Neural cell (in vitro differentiated cells): ENCODE measurements at regions not wholly inside any gene's neighbourhood (a gene's known extent, or its start where the extent isn't known, plus 50 kb on each side); places are given as distances from the start of the nearest gene placed in this dataset.

Experiments used
- H2AFZ ChIP-seq: fragments of 200-600, 300-800 bp; sonication (generic), shearing (Covaris generic); 2 replicates; pipeline ENCODE4 v1.6.0; 2014; ENCODE audit warnings: low read depth, mild to moderate bottlenecking, antibody characterized with exemption, low read length, moderate library complexity
- H3F3A ChIP-seq: fragments of 200-600 bp; shearing (Covaris generic); 2 replicates; pipeline ENCODE4 v1.6.1; 2016; ENCODE audit warnings: mild to moderate bottlenecking, moderate library complexity, mixed read lengths, antibody characterized with exemption, low read length; ENCODE audit not compliant: insufficient read depth, poor library complexity, severe bottlenecking
- H3K27ac ChIP-seq: fragments of 200-600, 300-800 bp; sonication (generic), shearing (Covaris generic); 2 replicates; pipeline ENCODE4 v1.5.1; 2014; ENCODE audit warnings: mild to moderate bottlenecking, low read length, moderate library complexity
- H3K27me3 ChIP-seq: fragments of 300-800, 200-600 bp; sonication (generic), shearing (Covaris generic); 2 replicates; pipeline ENCODE4 v1.6.0; 2014; ENCODE audit warnings: mild to moderate bottlenecking, low read depth, low read length, moderate library complexity; ENCODE audit not compliant: insufficient read depth
- H3K36me3 ChIP-seq: fragments of 300-800, 200-600 bp; sonication (generic), shearing (Covaris generic); 2 replicates; pipeline ENCODE4 v1.5.1; 2014; ENCODE audit warnings: mild to moderate bottlenecking, antibody characterized with exemption, low read length, moderate library complexity; ENCODE audit not compliant: insufficient read depth
- H3K4me2 ChIP-seq: fragments of 300-800, 200-600 bp; sonication (generic), shearing (Covaris generic); 2 replicates; pipeline ENCODE4 v1.6.0; 2014; ENCODE audit warnings: mild to moderate bottlenecking, low read length
- H3K4me3 ChIP-seq: fragments of 300-800, 200-600 bp; sonication (generic), shearing (Covaris generic); 2 replicates; pipeline ENCODE4 v1.5.1; 2014; ENCODE audit warnings: mild to moderate bottlenecking, low read length, moderate library complexity
- H3K79me2 ChIP-seq: fragments of 200-600 bp; shearing (Covaris generic); replicated peaks from 2 replicates; pipeline ENCODE4 v1.6.0; 2014; ENCODE audit warnings: mild to moderate bottlenecking, low read length, moderate library complexity; ENCODE audit not compliant: insufficient read depth
- H3K9ac ChIP-seq: fragments of 300-800, 200-600 bp; sonication (generic), shearing (Covaris generic); 2 replicates; pipeline ENCODE4 v1.6.1; 2016; ENCODE audit warnings: mild to moderate bottlenecking, low read length, mixed read lengths
- H3K9me2 ChIP-seq: fragments of 200-600 bp; shearing (Covaris generic); 2 replicates; pipeline ENCODE4 v1.6.1; 2016; ENCODE audit warnings: mild to moderate bottlenecking, low read length, mixed read lengths; ENCODE audit not compliant: insufficient read depth
- H3K9me3 ChIP-seq: fragments of 200-600, 300-800 bp; sonication (generic), shearing (Covaris generic); 2 replicates; pipeline ENCODE4 v1.6.1; 2016; ENCODE audit warnings: mild to moderate bottlenecking, mixed run types, low read length, moderate library complexity, mixed read lengths
- H4K20me1 ChIP-seq: fragments of 200-600 bp; shearing (Covaris generic); 2 replicates; pipeline ENCODE4 v1.6.1; 2016; ENCODE audit warnings: mild to moderate bottlenecking, mixed run types; ENCODE audit not compliant: insufficient read depth
- EP300 ChIP-seq: fragments of 450-650 bp; conservative IDR thresholded peaks from 2 replicates; pipeline ENCODE4 v1.6.1; 2014; ENCODE audit warnings: antibody characterized with exemption, mild to moderate bottlenecking, moderate library complexity; ENCODE audit not compliant: poor library complexity, severe bottlenecking
- EZH2 ChIP-seq: fragments of 200-600, 300-800 bp; shearing (Covaris generic), sonication (generic); IDR thresholded peaks from 2 replicates; pipeline ENCODE4 v1.6.1; 2014; ENCODE audit warnings: antibody characterized with exemption, low read length, borderline replicate concordance, mild to moderate bottlenecking; ENCODE audit not compliant: insufficient read depth, poor library complexity, severe bottlenecking
- MXI1 ChIP-seq: fragments of 450-650 bp; conservative IDR thresholded peaks from 2 replicates; pipeline ENCODE4 v1.6.1; 2014; ENCODE audit warnings: antibody characterized with exemption, mild to moderate bottlenecking; ENCODE audit not compliant: poor library complexity, severe bottlenecking
- POLR2AphosphoS5 ChIP-seq: IDR thresholded peaks from 2 replicates; pipeline ENCODE4 v1.6.1; 2012
- RAD21 ChIP-seq: fragments of 450-650 bp; conservative IDR thresholded peaks from 2 replicates; pipeline ENCODE4 v1.6.1; 2014; ENCODE audit warnings: antibody characterized with exemption, mild to moderate bottlenecking, moderate library complexity
- SMC3 ChIP-seq: fragments of 450-650 bp; conservative IDR thresholded peaks from 2 replicates; pipeline ENCODE4 v1.6.1; 2014; ENCODE audit warnings: antibody characterized with exemption, mild to moderate bottlenecking, moderate library complexity; ENCODE audit not compliant: poor library complexity
- TAF1 ChIP-seq: IDR thresholded peaks from 2 replicates; pipeline ENCODE4 v1.6.1; 2012; ENCODE audit warnings: low read depth
- TF ChIP-seq, protein P1 (sequence below): fragments of 450-650 bp; IDR thresholded peaks from 2 replicates; pipeline ENCODE4 v1.5.1; 2014; ENCODE audit warnings: antibody characterized with exemption, mild to moderate bottlenecking, moderate library complexity; ENCODE audit not compliant: poor library complexity, severe bottlenecking
- TF ChIP-seq, protein P2 (sequence below): IDR thresholded peaks from 2 replicates; pipeline ENCODE4 v1.6.1; 2012; ENCODE audit warnings: borderline replicate concordance

DNA sequence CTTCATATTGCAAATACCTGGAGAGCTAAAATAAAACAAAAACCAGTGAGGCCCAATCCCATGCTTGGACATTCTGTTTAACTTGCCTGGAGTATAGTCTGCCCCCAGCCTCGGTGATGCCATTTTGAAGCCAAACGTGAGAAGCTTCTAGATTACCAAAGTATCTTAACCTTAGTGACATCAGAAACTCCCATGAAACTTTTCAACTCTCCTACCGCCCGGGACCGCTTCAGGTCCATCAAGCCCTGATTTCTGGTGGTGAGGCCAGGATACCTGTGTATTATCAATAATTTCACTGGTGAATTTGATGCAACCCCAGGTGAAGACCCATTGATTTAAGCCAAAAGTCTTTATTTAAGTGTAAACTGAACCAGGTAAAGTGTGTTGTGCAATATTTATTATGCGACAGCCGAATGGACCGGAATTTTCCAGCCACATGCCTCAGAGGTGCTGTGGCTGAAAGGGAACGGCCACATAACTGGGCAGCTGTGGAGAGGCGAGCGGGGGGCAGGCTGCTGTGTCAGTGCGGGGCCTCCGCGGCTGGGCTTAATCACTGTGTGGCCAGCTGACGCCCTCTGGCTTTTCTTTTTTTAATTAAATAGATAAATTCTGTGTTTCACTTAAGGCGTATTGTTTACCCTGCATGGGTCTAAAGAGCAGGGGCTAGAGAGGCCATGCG lies 385.5 kb upstream of the B3GAT1 start:
- no peak overlapping the region for H3K4me2 ChIP-seq
- H3K27me3 ChIP-seq: no peaks in the 10 kb centered on the region
- H3K36me3 ChIP-seq: no peaks in the 10 kb centered on the region
- no peaks in the 10 kb centered on the region for H4K20me1 ChIP-seq
- H3K27ac ChIP-seq: no peak overlapping the region
- no peaks in the 10 kb centered on the region for H3K9me3 ChIP-seq
- H3K4me3 ChIP-seq: no peak overlapping the region
- no peaks in the 10 kb centered on the region for H3F3A ChIP-seq
- no peaks in the 10 kb centered on the region for H3K79me2 ChIP-seq
- no peak overlapping the region for H2AFZ ChIP-seq
- H3K9ac ChIP-seq: no peak overlapping the region
- no peaks in the 10 kb centered on the region for H3K9me2 ChIP-seq
- TF ChIP-seq EP300: no peak

DNA sequence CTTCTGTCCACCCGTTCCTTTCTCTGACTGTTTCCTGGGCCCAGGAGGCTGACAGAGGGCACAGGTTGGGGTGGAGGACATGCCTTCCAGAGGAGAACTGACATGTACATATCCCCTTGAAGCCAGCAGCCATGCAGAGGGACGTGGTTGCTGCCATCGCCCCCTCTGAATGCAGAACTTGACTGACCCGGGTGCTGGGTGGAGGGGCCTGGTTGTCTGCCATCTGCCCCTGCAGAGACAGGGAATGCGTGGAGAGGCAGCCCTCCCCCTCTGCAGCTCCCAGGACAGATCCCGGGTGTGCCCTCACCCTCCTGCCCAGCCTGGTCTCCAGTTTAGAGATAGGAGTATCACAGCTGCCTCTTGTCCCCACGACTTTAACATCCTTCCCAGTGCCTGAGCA lies 383.0 kb upstream of the B3GAT1 start:
- H3F3A ChIP-seq: no peaks in the 10 kb centered on the region
- H2AFZ ChIP-seq: no peak overlapping the region
- H3K27me3 ChIP-seq: no peaks in the 10 kb centered on the region
- H3K79me2 ChIP-seq: no peaks in the 10 kb centered on the region
- no peaks in the 10 kb centered on the region for H4K20me1 ChIP-seq
- no peaks in the 10 kb centered on the region for H3K9me3 ChIP-seq
- TF ChIP-seq MXI1: no peak
- TF ChIP-seq, protein P1, sequence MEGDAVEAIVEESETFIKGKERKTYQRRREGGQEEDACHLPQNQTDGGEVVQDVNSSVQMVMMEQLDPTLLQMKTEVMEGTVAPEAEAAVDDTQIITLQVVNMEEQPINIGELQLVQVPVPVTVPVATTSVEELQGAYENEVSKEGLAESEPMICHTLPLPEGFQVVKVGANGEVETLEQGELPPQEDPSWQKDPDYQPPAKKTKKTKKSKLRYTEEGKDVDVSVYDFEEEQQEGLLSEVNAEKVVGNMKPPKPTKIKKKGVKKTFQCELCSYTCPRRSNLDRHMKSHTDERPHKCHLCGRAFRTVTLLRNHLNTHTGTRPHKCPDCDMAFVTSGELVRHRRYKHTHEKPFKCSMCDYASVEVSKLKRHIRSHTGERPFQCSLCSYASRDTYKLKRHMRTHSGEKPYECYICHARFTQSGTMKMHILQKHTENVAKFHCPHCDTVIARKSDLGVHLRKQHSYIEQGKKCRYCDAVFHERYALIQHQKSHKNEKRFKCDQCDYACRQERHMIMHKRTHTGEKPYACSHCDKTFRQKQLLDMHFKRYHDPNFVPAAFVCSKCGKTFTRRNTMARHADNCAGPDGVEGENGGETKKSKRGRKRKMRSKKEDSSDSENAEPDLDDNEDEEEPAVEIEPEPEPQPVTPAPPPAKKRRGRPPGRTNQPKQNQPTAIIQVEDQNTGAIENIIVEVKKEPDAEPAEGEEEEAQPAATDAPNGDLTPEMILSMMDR: no peak
- H3K9me2 ChIP-seq: no peaks in the 10 kb centered on the region
- H3K4me3 ChIP-seq: no peak overlapping the region
- no peaks in the 10 kb centered on the region for H3K36me3 ChIP-seq
- H3K9ac ChIP-seq: no peak overlapping the region
- H3K4me2 ChIP-seq: no peak overlapping the region
- H3K27ac ChIP-seq: no peak overlapping the region

DNA sequence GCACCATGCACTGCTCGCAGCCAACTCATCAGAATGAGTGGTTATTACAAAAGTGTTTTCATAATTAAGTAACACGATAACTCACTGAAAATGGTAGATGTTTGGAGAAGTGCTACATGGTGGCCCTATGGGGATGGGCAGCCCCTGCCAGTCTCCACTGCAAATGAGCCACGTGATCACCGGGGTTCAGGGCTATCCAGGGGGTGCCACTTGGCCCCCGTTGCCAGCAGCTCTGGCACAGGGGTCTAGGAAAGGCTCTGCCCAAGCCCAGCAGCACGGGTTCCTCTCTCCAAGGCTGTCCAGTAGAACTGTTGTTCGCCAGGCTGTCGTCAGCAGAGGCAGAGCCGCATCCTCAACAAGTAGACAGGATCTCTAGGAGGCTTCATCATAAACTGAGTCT lies 382.1 kb upstream of the B3GAT1 start:
- no peaks in the 10 kb centered on the region for H3K9me2 ChIP-seq
- no peaks in the 10 kb centered on the region for H3K27me3 ChIP-seq
- H3K36me3 ChIP-seq: no peaks in the 10 kb centered on the region
- H2AFZ ChIP-seq: no peak overlapping the region
- H3K4me2 ChIP-seq: no peak overlapping the region
- H3K79me2 ChIP-seq: no peaks in the 10 kb centered on the region
- H3F3A ChIP-seq: no peaks in the 10 kb centered on the region
- no peak overlapping the region for H3K27ac ChIP-seq
- TF ChIP-seq, protein P1: no peak
- TF ChIP-seq MXI1 (no peak), EP300 (no peak), POLR2AphosphoS5 (no peak), TAF1 (no peak), SMC3 (no peak), EZH2 (no peak), RAD21 (no peak)
- TF ChIP-seq, protein P2, sequence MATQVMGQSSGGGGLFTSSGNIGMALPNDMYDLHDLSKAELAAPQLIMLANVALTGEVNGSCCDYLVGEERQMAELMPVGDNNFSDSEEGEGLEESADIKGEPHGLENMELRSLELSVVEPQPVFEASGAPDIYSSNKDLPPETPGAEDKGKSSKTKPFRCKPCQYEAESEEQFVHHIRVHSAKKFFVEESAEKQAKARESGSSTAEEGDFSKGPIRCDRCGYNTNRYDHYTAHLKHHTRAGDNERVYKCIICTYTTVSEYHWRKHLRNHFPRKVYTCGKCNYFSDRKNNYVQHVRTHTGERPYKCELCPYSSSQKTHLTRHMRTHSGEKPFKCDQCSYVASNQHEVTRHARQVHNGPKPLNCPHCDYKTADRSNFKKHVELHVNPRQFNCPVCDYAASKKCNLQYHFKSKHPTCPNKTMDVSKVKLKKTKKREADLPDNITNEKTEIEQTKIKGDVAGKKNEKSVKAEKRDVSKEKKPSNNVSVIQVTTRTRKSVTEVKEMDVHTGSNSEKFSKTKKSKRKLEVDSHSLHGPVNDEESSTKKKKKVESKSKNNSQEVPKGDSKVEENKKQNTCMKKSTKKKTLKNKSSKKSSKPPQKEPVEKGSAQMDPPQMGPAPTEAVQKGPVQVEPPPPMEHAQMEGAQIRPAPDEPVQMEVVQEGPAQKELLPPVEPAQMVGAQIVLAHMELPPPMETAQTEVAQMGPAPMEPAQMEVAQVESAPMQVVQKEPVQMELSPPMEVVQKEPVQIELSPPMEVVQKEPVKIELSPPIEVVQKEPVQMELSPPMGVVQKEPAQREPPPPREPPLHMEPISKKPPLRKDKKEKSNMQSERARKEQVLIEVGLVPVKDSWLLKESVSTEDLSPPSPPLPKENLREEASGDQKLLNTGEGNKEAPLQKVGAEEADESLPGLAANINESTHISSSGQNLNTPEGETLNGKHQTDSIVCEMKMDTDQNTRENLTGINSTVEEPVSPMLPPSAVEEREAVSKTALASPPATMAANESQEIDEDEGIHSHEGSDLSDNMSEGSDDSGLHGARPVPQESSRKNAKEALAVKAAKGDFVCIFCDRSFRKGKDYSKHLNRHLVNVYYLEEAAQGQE: no peak
- no peaks in the 10 kb centered on the region for H4K20me1 ChIP-seq
- H3K9me3 ChIP-seq: no peaks in the 10 kb centered on the region
- no peak overlapping the region for H3K4me3 ChIP-seq
- H3K9ac ChIP-seq: no peak overlapping the region
